ENCODE measurements at regions not wholly inside any gene's neighbourhood (a gene's known extent, or its start where the extent isn't known, plus 50 kb on each side); places are given as distances from the start of the nearest gene placed in this dataset.

- TF ChIP-seq HOXB13 (CRISPR knock-in tag; IDR thresholded peaks at IDR 0.05; ENCODE audit: low read depth) (no peak), CBX2 (IDR thresholded peaks at IDR 0.05; ENCODE audit: borderline replicate concordance, low read depth) (no peak), ESRRA (IDR thresholded peaks at IDR 0.05; ENCODE audit: borderline replicate concordance, low read length) (no peak)
Measured at GRCh38 chr1:116308276-116308675, 64.8 kb upstream of the ATP1A1 start.
